ENCODE measurements at regions not wholly inside any gene's neighbourhood (a gene's known extent, or its start where the extent isn't known, plus 50 kb on each side); places are given as distances from the start of the nearest gene placed in this dataset.

DNA sequence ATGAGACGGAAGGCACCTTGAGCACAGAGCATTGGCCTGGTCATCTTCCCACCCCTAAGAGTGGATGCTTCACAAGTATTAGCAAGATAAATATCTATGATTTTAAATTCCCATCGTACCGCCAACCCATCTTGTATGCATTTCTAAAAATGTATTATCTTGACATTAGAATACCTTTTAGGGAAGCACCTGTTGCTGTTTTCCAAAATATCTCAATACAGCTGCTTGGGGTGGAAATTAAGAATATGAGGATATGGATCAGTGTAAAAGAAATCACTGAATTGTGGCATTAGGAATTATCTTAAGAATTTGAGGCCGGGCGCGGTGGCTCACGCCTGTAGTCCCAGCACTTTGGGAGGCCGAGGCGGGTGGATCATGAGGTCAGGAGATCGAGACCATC is 166.3 kb downstream of the ETS2 start:
- WGBS, 2 donors: 84 to 91% methylated on average over 8 to 10 of the region's 10 CpGs
- intact Hi-C loops (cut with DNase I): no loop called here

DNA sequence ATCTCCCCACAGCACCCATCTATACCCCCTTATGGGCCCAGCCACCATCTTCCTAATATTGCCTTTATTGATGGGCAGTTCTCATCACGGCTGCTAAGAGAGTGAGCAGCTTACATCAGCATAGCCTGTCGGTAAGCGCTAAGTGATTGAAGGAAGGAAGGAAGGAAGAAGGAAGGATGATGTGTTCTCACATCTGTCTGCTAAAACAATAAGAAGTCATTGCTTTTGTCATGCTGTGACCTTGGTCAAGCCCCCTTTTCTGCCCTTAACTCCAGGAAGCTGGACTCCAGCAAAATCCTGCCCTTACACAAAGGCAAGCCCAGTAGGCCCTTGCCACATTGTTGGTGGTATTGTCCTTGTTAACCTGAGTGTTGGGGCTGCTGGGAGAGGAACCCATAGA is 165.0 kb downstream of the ETS2 start:
- Histone ChIP-seq H3K4me3 (no peak overlapping the region), H3K9me3 (no peaks in the 10 kb centered on the region), H3K27me3 (no peaks in the 10 kb centered on the region), H3K4me1 (no peaks in the 10 kb centered on the region), H3K36me3 (no peaks in the 10 kb centered on the region), H3K27ac (no peak overlapping the region)
- 92% methylated on average over 3 of the region's 3 CpGs for WGBS, 2 donors
- no peak for DNase-seq
- intact Hi-C loops (cut with DNase I): no loop called here
- TF ChIP-seq, protein P1, sequence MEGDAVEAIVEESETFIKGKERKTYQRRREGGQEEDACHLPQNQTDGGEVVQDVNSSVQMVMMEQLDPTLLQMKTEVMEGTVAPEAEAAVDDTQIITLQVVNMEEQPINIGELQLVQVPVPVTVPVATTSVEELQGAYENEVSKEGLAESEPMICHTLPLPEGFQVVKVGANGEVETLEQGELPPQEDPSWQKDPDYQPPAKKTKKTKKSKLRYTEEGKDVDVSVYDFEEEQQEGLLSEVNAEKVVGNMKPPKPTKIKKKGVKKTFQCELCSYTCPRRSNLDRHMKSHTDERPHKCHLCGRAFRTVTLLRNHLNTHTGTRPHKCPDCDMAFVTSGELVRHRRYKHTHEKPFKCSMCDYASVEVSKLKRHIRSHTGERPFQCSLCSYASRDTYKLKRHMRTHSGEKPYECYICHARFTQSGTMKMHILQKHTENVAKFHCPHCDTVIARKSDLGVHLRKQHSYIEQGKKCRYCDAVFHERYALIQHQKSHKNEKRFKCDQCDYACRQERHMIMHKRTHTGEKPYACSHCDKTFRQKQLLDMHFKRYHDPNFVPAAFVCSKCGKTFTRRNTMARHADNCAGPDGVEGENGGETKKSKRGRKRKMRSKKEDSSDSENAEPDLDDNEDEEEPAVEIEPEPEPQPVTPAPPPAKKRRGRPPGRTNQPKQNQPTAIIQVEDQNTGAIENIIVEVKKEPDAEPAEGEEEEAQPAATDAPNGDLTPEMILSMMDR (IDR thresholded peaks at IDR 0.05): no peak
- TF ChIP-seq POLR2AphosphoS5 (IDR thresholded peaks at IDR 0.05) (no peak), POLR2A (IDR thresholded peaks at IDR 0.05) (no peak), EP300 (IDR thresholded peaks at IDR 0.05) (no peak)

More for the DNA sequence above, 166.3 kb downstream of the ETS2 start:
- DNase-seq: no peak
- H3K27me3 ChIP-seq: no peaks in the 10 kb centered on the region
- no peaks in the 10 kb centered on the region for H3K9me3 ChIP-seq
- no peak for TF ChIP-seq POLR2A (IDR thresholded peaks at IDR 0.05)
- no peak for TF ChIP-seq POLR2AphosphoS5 (IDR thresholded peaks at IDR 0.05)
- no peak for TF ChIP-seq EP300 (IDR thresholded peaks at IDR 0.05)
- TF ChIP-seq, protein P1 (IDR thresholded peaks at IDR 0.05): no peak
- no peaks in the 10 kb centered on the region for H3K36me3 ChIP-seq
- H3K4me3 ChIP-seq: no peak overlapping the region
- H3K4me1 ChIP-seq: no peaks in the 10 kb centered on the region
- no peak overlapping the region for H3K27ac ChIP-seq

DNA sequence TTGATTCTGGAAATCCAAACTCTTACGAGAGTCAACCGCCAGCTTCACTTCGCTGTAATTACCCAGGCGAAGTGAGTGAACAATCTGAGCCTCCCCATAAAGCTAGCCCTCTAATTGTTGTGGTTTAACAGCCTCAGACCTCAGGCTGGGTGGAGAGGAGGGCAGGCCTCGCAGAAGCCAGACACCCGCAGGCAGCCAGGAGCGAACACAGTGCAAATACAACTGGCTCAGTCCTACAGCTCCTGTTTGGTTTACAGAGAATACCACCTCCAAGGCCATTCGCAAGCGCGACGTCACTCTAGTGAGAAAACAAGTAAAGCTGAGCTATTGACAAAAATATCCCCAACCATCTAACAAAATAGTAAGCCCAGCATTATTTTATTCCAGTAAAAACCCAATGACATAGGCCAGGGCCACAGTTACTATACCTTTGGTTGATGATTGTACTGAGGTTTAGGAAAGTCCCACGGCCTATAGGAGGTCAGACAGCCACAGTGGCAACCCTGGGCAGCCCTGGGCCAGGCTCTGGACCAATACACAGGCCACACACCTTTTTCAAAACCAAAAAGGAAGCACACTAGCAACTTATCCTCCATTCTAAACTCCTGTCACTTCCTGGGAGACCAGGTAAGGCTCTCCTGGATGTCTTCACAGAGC is 163.3 kb downstream of the ETS2 start:
- 86 to 88% methylated on average over 12 of the region's 12 CpGs for WGBS, 2 donors
- no peak for TF ChIP-seq EP300 (IDR thresholded peaks at IDR 0.05)
- no peak for TF ChIP-seq POLR2AphosphoS5 (IDR thresholded peaks at IDR 0.05)
- TF ChIP-seq, protein P1 (IDR thresholded peaks at IDR 0.05): no peak
- TF ChIP-seq POLR2A (IDR thresholded peaks at IDR 0.05): no peak
- intact Hi-C loops (cut with DNase I): no loop called here

DNA sequence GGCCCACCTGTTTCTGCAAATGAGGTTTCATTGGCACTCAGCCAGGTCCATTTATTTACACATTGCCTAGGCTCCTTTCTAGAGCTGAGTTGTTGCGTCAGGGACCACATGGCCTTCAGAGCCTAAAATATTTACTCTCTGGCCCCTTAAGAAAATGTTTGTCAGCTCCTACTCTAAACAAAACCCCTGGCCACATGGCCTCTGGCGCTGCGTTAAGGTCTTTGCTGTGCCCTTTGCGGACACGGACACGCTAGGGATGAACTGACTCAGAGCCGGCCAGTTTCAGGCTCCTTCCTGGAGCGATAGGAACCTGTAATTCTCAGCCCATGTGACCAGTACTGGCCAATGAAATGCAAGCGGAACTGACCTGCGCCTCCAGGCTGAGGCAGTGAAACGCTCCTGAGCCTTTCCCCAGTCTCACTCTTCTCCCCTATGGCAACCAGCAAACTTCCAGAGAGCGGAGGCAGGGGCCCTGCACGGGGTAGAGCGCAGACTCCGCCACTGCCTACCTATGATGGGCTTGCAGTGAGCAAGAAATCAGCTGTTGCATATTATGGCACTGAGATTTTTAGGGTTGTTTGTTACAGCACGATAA is 160.3 kb downstream of the ETS2 start:
- intact Hi-C loops (cut with DNase I): loop anchor here (2.0 kb wide), 1 partner anchor 15 kb away; no protein-coding TSS in a partner anchor
- H3K9me3 ChIP-seq: no peaks in the 10 kb centered on the region
- H3K4me3 ChIP-seq: no peak overlapping the region
- no peaks in the 10 kb centered on the region for H3K36me3 ChIP-seq
- H3K27me3 ChIP-seq: no peaks in the 10 kb centered on the region
- H3K27ac ChIP-seq: no peak overlapping the region
- no peaks in the 10 kb centered on the region for H3K4me1 ChIP-seq
- TF ChIP-seq POLR2AphosphoS5 (IDR thresholded peaks at IDR 0.05) (no peak), EP300 (IDR thresholded peaks at IDR 0.05) (no peak), POLR2A (IDR thresholded peaks at IDR 0.05) (no peak)
- TF ChIP-seq, protein P1 (IDR thresholded peaks at IDR 0.05): no peak
- no peak for DNase-seq
- 20 to 61% methylated on average over 16 of the region's 16 CpGs for WGBS, 2 donors

More for the DNA sequence above, 163.3 kb downstream of the ETS2 start:
- H3K4me3 ChIP-seq: no peak overlapping the region
- no peak for DNase-seq
- no peaks in the 10 kb centered on the region for H3K27me3 ChIP-seq
- H3K4me1 ChIP-seq: no peaks in the 10 kb centered on the region
- H3K27ac ChIP-seq: no peak overlapping the region
- H3K9me3 ChIP-seq: no peaks in the 10 kb centered on the region
- H3K36me3 ChIP-seq: no peaks in the 10 kb centered on the region

Measured in sigmoid colon (tissue), 6 donors.